HG03139 (cell line): ENCODE measurements at regions not wholly inside any gene's neighbourhood (a gene's known extent, or its start where the extent isn't known, plus 50 kb on each side); places are given as distances from the start of the nearest gene placed in this dataset.
"Not testable (repeated sequence)": the region's sequence is repeated elsewhere in the genome, so short reads cannot be mapped to it uniquely, and the experiment has no call there.

Source experiments
- ATAC-seq: cut with Tn5 transposase; IDR thresholded peaks from one replicate; pipeline ENCODE4 v1.9.1; 2021; ENCODE audit not compliant: unreplicated experiment

- no peak for ATAC-seq
Observed at GRCh38 chr6:6969761-6970223, 138.0 kb upstream of the RREB1 start.

DNA sequence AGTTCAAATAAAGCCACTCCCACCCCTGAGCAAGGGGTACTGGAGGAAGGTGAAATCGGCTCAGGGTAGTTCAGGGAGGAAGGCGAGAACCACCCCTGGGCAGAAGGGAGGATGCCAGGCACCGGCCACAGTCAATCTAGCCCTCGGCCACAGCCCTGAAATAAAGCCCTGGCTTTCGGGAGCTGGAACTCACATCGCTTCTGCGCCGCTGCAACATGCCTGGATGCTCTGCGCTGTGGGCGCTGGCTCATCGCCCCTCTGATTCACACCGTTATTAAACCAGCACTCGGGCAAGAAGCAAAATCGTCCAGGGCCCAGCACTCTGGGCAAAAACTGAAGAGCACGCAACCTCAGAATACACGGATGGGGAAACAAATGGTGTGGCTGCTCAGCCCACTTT lies 136.9 kb upstream of the RREB1 start:
- no peak for ATAC-seq

- no peak for ATAC-seq
Observed at GRCh38 chr6:6971369-6971768, 136.4 kb upstream of the RREB1 start.

DNA sequence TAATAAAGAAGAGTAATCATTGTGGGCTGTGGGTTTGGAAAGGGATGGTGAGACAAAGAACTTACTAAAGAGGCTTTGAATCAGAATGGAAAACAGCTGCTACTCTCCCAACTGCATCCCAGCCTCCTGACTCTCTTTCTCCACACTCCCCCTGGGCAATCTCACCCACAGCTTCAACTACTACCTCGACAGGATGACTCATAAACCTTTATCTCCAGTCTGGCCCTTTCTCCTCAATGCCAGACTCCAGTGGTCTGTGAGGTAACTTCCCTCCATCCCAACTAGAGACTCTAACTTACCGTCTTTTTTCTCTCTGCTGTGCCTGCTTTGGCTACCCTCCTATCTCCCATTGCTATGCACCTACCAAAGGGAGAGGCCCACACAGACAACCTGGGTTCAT lies 135.3 kb upstream of the RREB1 start:
- no peak for ATAC-seq

GRCh38 chr6:6973721-6974120 lies 134.0 kb upstream of the RREB1 start:
- ATAC-seq: no peak

DNA sequence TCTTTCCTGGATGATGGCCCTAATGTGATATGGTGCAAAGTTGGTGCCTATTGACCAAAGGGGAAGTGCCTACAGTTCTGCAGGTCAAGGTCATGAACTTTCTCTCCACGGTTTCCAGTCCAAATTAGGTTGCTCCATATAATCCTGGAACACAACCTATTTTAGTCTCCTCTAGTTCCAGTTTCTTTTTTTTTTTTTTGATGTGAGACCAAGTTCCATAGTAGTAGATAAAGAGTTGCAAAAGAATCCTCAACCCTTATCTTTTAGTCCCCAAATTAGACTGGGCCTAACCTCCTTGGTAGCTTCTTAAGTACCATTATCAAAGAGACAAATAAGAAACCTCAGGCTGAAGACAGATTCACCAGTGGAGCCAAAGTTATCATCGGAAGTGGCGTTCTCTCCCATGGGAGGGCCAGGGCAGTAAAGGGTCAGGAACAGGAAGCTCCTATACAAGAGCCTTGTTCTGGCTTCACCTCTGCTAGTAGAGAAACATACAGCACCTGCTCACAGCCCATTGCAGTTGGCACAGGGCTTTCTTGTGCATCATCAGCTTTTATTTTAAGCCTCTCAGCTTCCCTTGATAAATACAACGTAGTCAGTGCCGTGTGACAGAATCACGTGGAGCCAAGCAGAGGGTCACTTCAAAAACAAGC lies 132.2 kb upstream of the RREB1 start:
- ATAC-seq: no peak

GRCh38 chr6:6976193-6976592 lies 131.6 kb upstream of the RREB1 start:
- ATAC-seq: no peak

- no peak for ATAC-seq
Observed at GRCh38 chr6:6978731-6979130, 129.0 kb upstream of the RREB1 start.

DNA sequence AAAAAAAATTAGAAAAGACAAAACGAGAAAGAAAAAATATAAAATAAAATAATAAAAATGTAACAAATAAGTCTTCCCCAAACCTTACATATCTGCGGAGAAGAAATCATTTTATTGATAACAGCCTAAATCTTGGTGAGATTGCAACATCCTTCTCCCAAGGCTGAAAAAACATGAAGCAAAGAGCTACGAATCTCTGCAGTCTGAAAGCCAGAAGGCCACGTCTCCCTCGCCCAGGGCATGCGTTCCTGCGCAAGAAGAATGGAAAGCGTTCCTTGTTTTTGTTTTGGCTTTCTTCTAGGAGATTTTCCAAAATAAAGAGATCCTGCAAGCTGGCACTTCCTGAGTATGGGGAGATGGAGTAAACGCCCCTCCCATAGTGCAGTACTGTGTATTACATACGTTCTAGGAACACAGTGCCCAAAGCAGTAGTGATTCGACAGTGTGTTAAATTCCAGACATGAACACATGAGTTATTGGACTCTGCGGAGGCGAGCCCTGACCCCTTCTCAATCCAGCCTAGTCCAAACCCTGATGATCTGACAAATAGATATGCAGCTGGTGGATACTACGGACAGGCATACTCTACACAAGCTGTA lies 126.7 kb upstream of the RREB1 start:
- ATAC-seq: no peak

DNA sequence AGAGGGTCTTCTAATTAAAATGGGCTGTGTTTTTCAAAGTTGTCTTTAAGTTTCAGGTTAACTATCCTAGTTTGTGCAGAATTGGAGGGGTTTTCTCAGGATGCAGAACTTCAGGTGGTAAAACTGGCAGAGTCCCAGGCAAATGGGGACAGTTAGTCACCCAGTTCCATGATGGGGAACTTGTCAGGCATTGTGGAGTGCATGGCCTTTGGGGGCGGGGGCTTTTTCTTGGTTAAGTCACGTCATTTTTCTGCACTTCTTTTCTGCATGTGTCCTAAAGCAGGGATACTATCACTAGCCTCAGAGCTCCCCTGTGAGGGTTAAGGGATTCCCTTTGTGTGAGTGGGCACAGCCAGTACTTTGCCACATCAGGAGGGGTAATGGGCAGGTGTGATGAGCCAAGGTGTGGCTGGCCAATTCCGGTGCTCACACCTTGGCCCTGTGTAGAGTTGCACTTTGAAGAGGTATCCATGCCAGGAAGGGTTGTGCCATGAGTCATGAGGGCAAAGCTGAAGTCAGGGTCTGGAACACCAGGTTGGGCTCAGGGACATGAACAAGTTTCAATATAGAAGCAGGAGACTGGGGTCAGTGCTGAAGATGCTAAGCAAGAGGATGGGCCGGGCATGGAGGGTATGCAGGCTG lies 126.0 kb upstream of the RREB1 start:
- no peak for ATAC-seq

- no peak for ATAC-seq
Observed at GRCh38 chr6:6982663-6983062, 125.1 kb upstream of the RREB1 start.

- no peak for ATAC-seq
Observed at GRCh38 chr6:6984585-6985366, 123.0 kb upstream of the RREB1 start.

GRCh38 chr6:6986344-6986743 lies 121.4 kb upstream of the RREB1 start:
- no peak for ATAC-seq

DNA sequence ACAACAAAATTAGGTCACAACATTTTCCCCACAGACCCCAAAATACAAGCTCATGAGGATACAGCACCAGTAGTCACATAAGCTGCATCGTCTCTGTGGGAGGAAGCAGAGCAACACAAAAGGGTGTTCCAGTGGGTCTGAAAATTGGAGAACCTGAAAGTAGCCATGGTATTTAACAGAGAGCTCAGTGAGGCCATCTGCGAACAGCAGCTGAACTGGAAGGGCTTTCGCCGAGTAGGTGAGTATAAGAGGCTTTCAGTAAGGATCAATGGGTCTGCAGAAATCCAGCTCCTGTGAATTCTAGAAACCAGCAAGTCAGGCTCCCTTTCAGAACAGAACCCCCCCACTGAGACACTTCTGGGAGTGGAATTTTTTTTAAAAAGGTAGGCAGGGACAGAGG lies 120.0 kb upstream of the RREB1 start:
- no peak for ATAC-seq

DNA sequence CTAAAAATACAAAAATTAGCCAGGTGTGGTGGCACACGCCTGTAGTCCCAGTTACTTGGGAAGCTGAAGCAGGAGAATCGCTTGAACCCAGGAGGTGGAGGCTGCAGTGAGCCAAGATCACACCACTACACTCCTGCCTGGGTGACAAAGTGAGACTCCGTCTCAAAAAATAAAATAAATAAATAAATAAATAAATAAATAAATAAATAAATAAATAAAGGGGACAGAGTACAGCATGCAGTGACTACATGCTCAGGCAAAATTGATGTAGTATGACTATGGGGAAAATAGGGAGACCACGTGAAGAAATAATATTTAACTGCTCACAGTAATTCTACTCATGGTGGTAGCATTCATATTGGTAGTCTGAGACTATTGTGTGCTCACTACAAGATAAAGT lies 117.7 kb upstream of the RREB1 start:
- ATAC-seq: not testable (repeated sequence)

DNA sequence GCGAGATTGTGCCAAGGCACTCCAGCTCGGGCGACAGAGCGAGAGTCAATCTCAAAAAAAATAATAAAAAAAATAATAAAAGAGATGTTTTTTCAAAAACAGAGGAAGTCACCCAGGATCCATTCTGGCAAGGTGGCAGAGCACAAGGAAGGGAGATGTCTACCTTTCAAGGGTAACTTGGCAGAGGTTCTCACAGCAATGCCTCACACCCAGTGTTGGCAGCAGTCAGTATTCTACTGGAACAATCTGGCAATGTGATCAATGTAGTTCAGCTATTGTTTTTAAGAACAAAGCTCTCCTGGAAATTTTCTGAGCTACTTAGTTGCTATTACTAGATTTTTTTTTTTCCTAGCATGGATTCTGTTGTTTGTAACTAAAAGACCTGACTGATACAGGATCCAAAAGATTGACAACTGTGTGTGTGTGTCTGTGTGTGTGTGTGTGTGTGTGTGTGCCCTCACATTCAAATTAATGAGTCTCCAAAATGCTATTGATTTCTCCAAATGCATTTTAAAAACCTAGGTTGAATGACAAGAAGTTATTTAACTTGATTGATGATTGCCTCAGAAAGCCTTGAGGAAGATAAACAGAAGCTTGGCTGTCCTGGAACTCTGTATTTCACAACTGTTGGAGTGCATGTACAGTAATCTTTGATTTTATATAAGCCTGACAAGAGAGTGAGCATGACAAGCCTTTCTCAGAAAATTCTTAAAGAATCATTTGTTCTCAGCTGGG lies 114.1 kb upstream of the RREB1 start:
- ATAC-seq: no peak

DNA sequence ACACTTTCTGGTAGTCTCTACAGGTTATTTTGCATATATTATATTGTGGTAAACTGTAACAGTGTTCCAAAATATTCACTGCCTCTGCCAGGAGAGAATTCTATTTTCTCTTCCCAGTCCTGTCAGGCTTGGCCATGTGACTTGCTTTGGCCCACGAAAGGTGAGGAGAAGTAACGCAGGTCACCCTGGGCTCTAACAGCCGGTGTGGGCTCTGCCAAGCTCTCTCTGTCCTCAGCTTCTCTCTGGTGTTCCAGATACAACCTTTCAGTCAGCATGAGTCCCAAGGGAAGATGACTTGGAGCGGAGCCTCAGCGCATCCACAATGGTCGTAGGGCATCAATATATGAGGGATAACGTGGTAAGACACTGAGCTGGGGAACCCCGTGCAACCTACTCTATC lies 113.0 kb upstream of the RREB1 start:
- ATAC-seq: no peak

- ATAC-seq: no peak
Observed at GRCh38 chr6:6995328-6995727, 112.4 kb upstream of the RREB1 start.

DNA sequence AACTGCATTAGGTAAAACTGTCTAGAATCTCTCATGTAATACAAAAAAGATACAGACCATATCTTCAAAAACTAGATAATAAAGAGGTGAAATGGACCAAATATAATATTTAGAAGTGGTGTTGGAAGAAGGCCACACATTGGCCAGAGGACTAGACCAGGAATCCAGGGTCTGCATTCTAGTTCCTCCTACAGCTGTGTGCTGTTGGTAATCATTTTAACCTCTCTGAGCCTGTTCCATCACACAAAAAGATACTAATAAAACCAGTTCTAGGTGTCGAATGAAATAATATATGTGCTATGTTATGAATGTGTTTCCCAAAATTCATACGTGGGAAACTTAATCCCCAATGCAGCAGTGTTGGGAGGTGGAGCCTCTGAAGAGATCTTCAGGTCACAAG lies 111.6 kb upstream of the RREB1 start:
- ATAC-seq: no peak

DNA sequence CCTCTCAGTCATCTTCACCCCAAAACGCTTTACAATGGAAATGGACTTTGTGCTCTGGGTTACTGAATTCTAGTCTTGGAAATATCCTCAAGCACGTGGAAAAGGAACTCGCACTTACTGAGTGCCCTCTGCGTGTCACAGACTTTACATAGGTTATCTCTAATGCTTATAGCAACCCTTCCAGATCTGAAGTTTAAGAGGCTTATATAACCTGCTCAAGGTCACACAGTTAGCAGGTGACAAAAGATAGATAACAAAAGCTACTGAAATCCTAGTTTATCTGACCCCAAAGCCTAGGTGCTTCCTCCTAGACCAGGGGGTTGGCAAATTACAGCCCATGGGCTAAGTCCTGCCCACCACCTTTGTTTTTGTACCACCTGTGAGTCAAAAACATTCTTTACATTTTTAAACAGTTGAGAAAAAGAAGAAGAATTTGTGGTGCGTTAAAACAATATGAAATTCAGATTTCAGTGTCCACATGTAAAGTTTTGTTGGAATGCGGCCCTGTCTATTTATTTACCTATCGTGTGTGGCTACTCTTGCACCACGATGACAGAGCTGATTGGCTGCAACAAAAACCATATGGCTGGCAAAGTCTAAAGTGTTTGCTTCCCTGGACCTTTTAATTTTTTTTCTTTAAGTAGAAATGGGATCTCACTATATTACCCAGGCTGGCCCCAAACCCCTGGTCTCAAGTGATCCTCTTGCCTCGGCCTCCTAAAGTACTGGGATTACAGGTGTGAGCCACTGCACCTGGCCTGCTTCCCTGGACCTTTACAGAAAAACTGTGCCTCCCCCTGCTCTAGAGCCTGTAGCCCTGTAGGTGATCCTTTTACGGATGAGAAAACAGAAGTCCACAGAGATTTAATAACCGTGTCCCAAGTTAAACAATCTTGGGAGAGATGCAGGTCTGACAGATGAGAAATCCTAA lies 110.2 kb upstream of the RREB1 start:
- no peak for ATAC-seq
